ENCODE measurements at regions not wholly inside any gene's neighbourhood (a gene's known extent, or its start where the extent isn't known, plus 50 kb on each side); places are given as distances from the start of the nearest gene placed in this dataset.
"Not testable (repeated sequence)": the region's sequence is repeated elsewhere in the genome, so short reads cannot be mapped to it uniquely, and the experiment has no call there.

DNA sequence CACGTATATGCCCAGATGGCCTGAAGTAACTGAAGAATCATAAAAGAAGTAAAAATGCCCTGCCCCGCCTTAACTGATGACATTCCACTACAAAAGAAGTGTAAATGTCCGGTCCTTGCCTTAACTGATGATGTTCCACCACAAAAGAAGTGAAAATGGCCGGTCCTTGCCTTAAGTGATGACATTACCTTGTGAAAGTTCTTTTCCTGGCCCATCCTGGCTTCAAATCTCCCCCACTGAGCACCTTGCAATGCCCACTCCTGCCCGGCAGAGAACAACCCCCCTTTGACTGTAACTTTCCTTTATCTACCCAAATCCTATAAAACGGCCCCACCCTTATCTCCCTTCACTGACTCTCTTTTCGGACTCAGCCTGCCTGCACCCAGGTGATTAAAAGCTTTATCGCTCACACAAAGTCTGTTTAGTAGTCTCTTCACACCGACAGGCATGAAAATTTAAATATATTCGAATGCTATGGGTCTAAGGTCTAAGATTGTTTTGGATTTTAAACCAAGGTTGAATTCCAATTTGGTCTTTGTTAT, 329.3 kb upstream of the POT1 start:
- intact Hi-C loops (cut with DNase I, micrococcal nuclease), result not testable (repeated sequence)

DNA sequence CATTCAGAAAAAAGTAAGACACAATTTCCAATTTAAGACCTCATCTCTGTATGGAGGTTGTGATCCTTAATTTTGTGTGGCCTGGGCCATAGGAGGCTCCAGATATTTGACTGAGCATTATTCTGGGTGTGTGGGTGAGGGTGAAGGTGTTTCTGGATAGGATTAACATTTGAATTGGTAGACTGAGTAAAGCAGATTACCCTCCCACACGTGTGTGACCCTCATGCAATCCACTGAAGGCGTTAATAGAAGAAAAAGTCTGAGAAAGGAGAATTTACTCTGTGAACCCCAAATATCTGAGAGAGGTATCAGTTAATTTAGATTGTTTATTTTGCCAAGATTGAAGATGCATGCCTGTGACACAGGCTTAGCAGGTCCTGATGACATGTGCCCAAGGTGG, 328.0 kb upstream of the POT1 start:
- intact Hi-C loops (cut with DNase I, micrococcal nuclease), result no loop called here
- no peak for TF ChIP-seq CTCF (IDR thresholded peaks at IDR 0.05)
- ChIA-PET POLR2A (no interaction called here), CTCF (no interaction called here)
- Mint-ChIP-seq H3K4me1 (ENCODE audit: low read depth) (no peaks in the 10 kb centered on the region), H3K9me3 (peaks cover 8% of the 10 kb centered on the region), H3K27me3 (no peaks in the 10 kb centered on the region), H3K36me3 (ENCODE audit: low read depth) (no peaks in the 10 kb centered on the region), H3K27ac (no peak overlapping the region), H3K4me3 (no peak overlapping the region)
- no peak overlapping the region for H3K27ac ChIP-seq (ENCODE audit: low read depth in 1 of 2, low read length in 2 of 2)
- no peaks in the 10 kb centered on the region for H3K4me1 ChIP-seq (ENCODE audit: insufficient read depth, low read length)
- H3K27me3 ChIP-seq (ENCODE audit: control insufficient read depth in 1 of 2, insufficient read depth in 2 of 2, low read length in 2 of 2), result no peaks in the 10 kb centered on the region
- H3K9me3 ChIP-seq (ENCODE audit: control insufficient read depth in 1 of 2, insufficient read depth in 1 of 2, low read length in 2 of 2), result no peaks in the 10 kb centered on the region
- no peak overlapping the region for H3K4me3 ChIP-seq (ENCODE audit: low read length)
- DNase-seq (no peak), ATAC-seq (ENCODE audit: poor library complexity) (no peak)
- no peaks in the 10 kb centered on the region for H3K36me3 ChIP-seq (ENCODE audit: insufficient read depth, low read length)

More for the DNA sequence above, 329.3 kb upstream of the POT1 start:
- DNase-seq; H3K27me3 ChIP-seq (ENCODE audit: control insufficient read depth in 1 of 2, insufficient read depth in 2 of 2, low read length in 2 of 2); H3K4me1 Mint-ChIP-seq (ENCODE audit: low read depth); H3K4me3 ChIP-seq (ENCODE audit: low read length); H3K36me3 Mint-ChIP-seq (ENCODE audit: low read depth); CTCF ChIA-PET; H3K27me3 Mint-ChIP-seq; H3K36me3 ChIP-seq (ENCODE audit: insufficient read depth, low read length); H3K9me3 ChIP-seq (ENCODE audit: control insufficient read depth in 1 of 2, insufficient read depth in 1 of 2, low read length in 2 of 2); H3K27ac ChIP-seq (ENCODE audit: low read depth in 1 of 2, low read length in 2 of 2); H3K4me3 Mint-ChIP-seq; H3K4me1 ChIP-seq (ENCODE audit: insufficient read depth, low read length); H3K9me3 Mint-ChIP-seq; H3K27ac Mint-ChIP-seq; ATAC-seq (ENCODE audit: poor library complexity); POLR2A ChIA-PET: not testable (repeated sequence)

DNA sequence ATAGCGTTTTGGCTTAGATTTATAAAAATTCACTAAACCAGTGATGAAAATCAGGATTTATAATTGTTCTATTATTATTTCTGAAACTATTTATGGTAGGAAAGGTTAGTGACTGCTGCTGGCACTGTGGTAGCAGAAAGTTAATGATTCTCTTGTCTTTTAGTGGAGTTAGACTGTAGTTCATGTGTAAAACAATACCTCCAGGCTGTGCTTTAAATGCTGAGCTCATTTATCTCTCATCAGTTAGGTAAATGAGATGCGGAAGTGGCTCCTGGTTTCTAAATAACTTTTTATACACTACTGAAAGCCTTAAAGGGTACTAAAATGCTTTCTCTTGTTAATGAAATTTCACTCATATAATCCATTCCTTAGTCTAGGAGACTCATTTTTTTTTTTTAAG, 326.8 kb upstream of the POT1 start:
- H3K9me3 ChIP-seq (ENCODE audit: control insufficient read depth in 1 of 2, insufficient read depth in 1 of 2, low read length in 2 of 2), result peaks cover 0 to under 1% of the 10 kb centered on the region in 2 experiments
- no peaks in the 10 kb centered on the region for H3K4me1 ChIP-seq (ENCODE audit: insufficient read depth, low read length)
- no peak for TF ChIP-seq CTCF (IDR thresholded peaks at IDR 0.05)
- POLR2A ChIA-PET, result no interaction called here
- Mint-ChIP-seq H3K36me3 (ENCODE audit: low read depth) (no peaks in the 10 kb centered on the region), H3K27ac (no peak overlapping the region), H3K4me3 (no peak overlapping the region), H3K27me3 (no peaks in the 10 kb centered on the region), H3K4me1 (ENCODE audit: low read depth) (no peaks in the 10 kb centered on the region), H3K9me3 (peaks cover 6% of the 10 kb centered on the region)
- intact Hi-C loops (cut with DNase I, micrococcal nuclease), result no loop called here
- CTCF ChIA-PET, result no interaction called here
- ATAC-seq (ENCODE audit: poor library complexity), result no peak
- H3K36me3 ChIP-seq (ENCODE audit: insufficient read depth, low read length), result no peaks in the 10 kb centered on the region
- H3K27ac ChIP-seq (ENCODE audit: low read depth in 1 of 2, low read length in 2 of 2), result no peak overlapping the region
- H3K27me3 ChIP-seq (ENCODE audit: control insufficient read depth in 1 of 2, insufficient read depth in 2 of 2, low read length in 2 of 2), result no peaks in the 10 kb centered on the region
- DNase-seq, result no peak
- H3K4me3 ChIP-seq (ENCODE audit: low read length), result no peak overlapping the region

DNA sequence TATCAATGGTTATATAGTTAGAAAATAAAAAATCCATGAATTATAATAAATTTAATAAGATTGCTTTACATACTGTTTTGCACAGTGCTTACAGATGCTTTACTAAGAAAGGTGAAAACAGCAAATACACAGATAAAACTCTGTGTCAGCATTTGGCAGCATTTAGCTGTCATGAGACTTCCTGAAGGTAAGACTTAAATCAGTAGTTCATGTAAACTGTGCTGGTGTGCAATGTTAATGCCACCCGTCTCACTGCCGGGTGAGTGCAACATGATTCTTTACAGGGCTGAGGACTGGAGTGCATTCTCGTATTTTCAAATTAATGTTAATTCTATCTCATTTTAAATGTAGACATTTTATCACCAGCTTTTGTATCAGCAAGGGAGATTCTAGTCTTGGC, 326.2 kb upstream of the POT1 start:
- ChIA-PET CTCF (no interaction called here), POLR2A (no interaction called here)
- no peaks in the 10 kb centered on the region for H3K4me1 Mint-ChIP-seq (ENCODE audit: low read depth)
- DNase-seq (no peak), ATAC-seq (ENCODE audit: poor library complexity) (no peak)
- no peak for TF ChIP-seq CTCF (IDR thresholded peaks at IDR 0.05)
- no peaks in the 10 kb centered on the region for H3K27me3 Mint-ChIP-seq
- no peaks in the 10 kb centered on the region for H3K36me3 Mint-ChIP-seq (ENCODE audit: low read depth)
- peaks cover 4% of the 10 kb centered on the region for H3K9me3 Mint-ChIP-seq
- H3K4me3 Mint-ChIP-seq, result no peak overlapping the region
- Histone ChIP-seq H3K4me1 (ENCODE audit: insufficient read depth, low read length) (no peaks in the 10 kb centered on the region), H3K27me3 (ENCODE audit: control insufficient read depth in 1 of 2, insufficient read depth in 2 of 2, low read length in 2 of 2) (no peaks in the 10 kb centered on the region), H3K36me3 (ENCODE audit: insufficient read depth, low read length) (no peaks in the 10 kb centered on the region), H3K4me3 (ENCODE audit: low read length) (no peak overlapping the region), H3K27ac (ENCODE audit: low read depth in 1 of 2, low read length in 2 of 2) (no peak overlapping the region), H3K9me3 (ENCODE audit: control insufficient read depth in 1 of 2, insufficient read depth in 1 of 2, low read length in 2 of 2) (peaks cover 0 to 4% of the 10 kb centered on the region in 2 experiments)
- intact Hi-C loops (cut with DNase I, micrococcal nuclease), result no loop called here
- no peak overlapping the region for H3K27ac Mint-ChIP-seq

All from CD4-positive, alpha-beta T cell (primary cell).